Urinary bladder (tissue), 3 donors: ENCODE measurements at regions not wholly inside any gene's neighbourhood (a gene's known extent, or its start where the extent isn't known, plus 50 kb on each side); places are given as distances from the start of the nearest gene placed in this dataset.
"Not testable (repeated sequence)": the region's sequence is repeated elsewhere in the genome, so short reads cannot be mapped to it uniquely, and the experiment has no call there.

ENCODE experiments used
- DNase-seq: peaks from one replicate; pipeline ENCODE4 v3.0.0-alpha.2; 2015; ENCODE audit errors: extremely low spot score
- H3K27ac ChIP-seq: one replicate; pipeline ENCODE4 v1.5.1; 2013; ENCODE audit warnings: low read depth, mild to moderate bottlenecking, moderate library complexity
- H3K36me3 ChIP-seq: one replicate; pipeline ENCODE4 v1.6.1; 2013; ENCODE audit warnings: mild to moderate bottlenecking, moderate library complexity; ENCODE audit not compliant: insufficient read depth
- H3K4me1 ChIP-seq: one replicate; pipeline ENCODE4 v1.6.1; 2013; ENCODE audit warnings: mild to moderate bottlenecking, moderate library complexity; ENCODE audit not compliant: insufficient read depth
- H3K4me3 ChIP-seq: one replicate; pipeline ENCODE4 v1.5.1; 2013; ENCODE audit warnings: low read depth, low read length
- WGBS: extraction: QIAGEN DNeasy Blood & Tissue Kit; methylation state at CpG from one replicate; pipeline ENCODE4 v1.1.7; 2013; 5-methylcytosine and 5-hydroxymethylcytosine counted together
- donor health status: healthy with polysubstance abuse.
- donor health status: healthy.

DNA sequence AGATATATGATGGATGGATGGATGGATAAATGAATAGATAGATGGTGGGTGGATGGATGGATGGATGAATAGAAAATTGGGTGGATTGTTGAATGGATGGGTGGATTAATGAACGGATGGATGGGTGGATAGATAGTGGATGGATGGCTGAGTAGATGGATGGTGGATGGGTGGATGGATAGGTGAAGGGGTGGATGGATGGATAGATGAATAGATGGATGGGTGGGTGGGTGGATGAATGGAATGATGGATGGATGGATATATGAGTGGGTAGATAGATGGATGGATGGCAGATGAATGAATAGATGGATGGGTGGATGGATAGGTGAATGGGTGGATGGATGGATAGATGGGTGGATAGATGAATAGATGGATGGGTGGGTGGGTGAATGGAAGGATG is 80.7 kb upstream of the NEDD9 start:
- DNase-seq = no peak
- H3K4me3 ChIP-seq = no peak overlapping the region
- WGBS = 94% methylated on average over 1 of the region's 1 CpG
- H3K4me1 ChIP-seq = peaks cover 1% of the 10 kb centered on the region
- no peaks in the 10 kb centered on the region for H3K36me3 ChIP-seq
- no peak overlapping the region for H3K27ac ChIP-seq

DNA sequence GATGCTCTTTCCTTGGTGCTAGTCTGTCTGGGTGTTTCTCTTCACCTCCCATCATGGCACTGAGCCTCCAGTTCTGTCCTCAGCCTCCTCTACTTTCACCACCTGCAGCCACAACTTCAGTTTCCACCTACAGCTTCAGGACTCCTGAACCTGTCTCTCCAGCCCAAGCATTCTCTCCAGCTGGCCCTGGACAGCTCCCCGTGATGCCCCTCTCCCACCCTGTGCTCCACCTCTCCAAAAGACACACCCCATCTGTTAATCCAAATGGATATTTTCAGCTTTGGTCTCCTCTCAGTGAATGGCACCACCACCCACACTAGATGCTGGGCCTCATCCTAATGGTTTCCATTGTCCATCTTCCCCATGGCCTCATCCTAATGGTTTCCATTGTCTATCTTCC is 79.5 kb upstream of the NEDD9 start:
- WGBS = 94% methylated on average over 1 of the region's 1 CpG

DNA sequence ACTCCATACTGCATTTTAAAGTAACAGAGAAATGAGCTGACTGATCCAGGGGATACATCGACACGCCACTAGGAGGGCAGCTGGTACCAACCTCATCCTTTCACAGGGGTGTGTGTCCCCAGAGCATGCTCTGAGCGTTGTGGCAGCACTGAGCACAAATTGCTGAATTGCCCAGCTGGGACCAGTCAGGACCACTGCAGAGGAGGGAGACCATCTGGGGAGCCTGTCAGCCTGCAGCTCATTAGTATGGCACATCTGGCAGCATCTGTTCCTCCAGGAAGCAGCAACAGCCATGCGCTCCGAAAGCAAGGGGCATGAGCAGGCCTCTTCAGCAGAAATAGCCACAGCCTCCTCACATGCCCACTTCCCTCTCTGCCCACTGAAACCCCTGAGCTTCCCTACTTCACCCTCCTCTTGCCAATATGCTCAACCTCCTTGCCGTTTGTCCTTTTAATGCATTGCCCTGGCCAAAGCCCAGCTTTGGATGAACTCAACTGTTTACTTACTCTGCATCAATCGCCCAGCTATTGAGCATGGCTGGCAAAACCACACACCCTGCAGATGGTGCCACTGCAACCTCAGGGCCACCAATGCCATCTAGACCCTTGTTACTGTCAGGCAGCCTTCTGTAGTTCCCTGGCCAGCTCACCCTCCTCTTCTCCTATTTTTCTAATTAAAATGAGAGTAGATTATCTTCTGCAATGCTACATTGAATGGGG is 77.6 kb upstream of the NEDD9 start:
- 62% methylated on average over 7 of the region's 7 CpGs for WGBS
- Histone ChIP-seq H3K4me3 (no peak overlapping the region), H3K36me3 (no peaks in the 10 kb centered on the region), H3K4me1 (no peaks in the 10 kb centered on the region), H3K27ac (no peak overlapping the region)
- DNase-seq = no peak

More for the DNA sequence above, 79.5 kb upstream of the NEDD9 start:
- no peaks in the 10 kb centered on the region for H3K4me1 ChIP-seq
- no peaks in the 10 kb centered on the region for H3K36me3 ChIP-seq
- no peak for DNase-seq
- no peak overlapping the region for H3K27ac ChIP-seq
- no peak overlapping the region for H3K4me3 ChIP-seq

DNA sequence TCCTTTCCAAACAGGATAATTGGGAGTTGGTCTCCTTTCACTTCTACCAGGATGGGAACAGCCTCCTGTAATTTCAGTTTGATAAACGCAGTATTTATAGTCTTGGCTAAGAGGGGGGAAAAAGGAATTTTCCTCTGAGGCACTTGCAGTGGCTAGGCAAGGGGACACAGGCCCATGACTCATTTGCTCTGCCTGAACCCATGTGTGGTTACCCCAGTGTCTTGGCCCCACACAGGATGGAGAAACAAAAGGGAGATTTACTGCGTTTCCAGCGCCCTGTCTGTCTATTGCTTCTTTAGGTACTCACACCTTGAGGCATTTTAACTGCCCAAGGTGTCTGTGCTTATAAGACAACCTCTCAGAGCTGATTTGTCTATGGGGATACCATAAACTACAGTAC is 74.8 kb upstream of the NEDD9 start:
- no peak overlapping the region for H3K27ac ChIP-seq
- 83% methylated on average over 3 of the region's 3 CpGs for WGBS
- DNase-seq = no peak
- H3K36me3 ChIP-seq = no peaks in the 10 kb centered on the region
- no peaks in the 10 kb centered on the region for H3K4me1 ChIP-seq
- no peak overlapping the region for H3K4me3 ChIP-seq

DNA sequence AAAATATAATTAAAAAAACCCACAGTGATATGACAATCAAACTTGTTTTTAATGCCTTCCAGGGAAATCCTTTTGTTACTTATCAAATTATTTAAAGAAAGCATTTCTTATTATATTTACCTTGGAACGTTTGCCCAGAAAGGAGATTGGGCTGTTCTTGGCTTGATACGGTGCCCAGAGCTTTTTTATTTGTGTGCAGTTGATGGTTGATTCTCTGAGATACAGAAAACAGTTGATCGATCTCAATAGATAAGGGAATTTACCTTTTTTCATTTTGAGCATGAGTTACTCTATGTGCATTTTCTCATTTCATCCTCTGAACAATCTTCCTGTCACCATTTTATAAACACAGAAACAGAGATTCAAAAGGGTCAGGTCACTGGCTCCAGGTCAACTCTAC is 72.5 kb upstream of the NEDD9 start:
- no peaks in the 10 kb centered on the region for H3K4me1 ChIP-seq
- no peak overlapping the region for H3K27ac ChIP-seq
- H3K4me3 ChIP-seq = no peak overlapping the region
- H3K36me3 ChIP-seq = no peaks in the 10 kb centered on the region
- 77% methylated on average over 3 of the region's 3 CpGs for whole genome bisulfite sequencing
- DNase-seq = no peak

DNA sequence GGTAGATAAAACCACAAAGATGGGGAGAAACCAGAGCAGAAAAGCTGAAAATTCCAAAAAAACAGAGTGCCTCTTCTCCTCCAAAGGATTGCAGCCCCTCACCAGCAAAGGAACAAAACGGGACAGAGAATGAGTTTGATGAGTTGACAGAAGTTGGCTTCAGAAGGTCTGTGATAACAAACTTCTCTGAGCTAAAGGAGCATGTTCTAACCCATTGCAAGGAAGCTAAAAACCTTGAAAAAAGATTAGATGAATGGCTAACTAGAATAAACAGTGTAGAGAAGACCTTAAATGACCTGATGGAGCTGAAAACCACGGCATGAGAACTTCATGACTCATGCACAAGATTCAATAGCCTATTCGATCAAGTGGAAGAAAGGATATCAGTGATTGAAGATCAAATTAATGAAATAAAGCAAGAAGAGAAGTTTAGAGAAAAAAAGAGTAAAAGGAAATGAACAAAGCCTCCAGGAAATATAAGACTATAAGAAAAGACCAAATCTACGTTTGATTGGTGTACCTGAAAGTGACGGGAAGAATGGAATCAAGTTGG is 67.5 kb upstream of the NEDD9 start:
- H3K4me3 ChIP-seq, H3K4me1 ChIP-seq, DNase-seq, H3K36me3 ChIP-seq, H3K27ac ChIP-seq: not testable (repeated sequence)
- 84% methylated on average over 5 of the region's 5 CpGs for WGBS

DNA sequence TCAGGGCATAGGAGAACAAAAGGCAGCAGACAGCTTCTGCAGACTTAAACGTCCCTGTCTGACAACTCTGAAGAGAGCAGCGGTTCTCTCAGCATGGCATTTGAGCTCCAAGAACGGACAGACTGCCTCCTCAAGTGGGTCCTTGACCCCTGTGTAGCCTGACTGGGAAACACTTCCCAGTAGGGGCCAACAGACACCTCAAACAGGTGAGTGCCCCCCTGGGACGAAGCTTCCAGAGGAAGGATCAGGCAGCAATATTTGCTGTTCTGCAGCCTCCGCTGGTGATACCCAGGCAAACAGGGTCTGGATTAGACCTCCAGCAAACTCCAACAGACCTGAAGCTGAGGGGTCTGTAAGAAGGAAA is 66.9 kb upstream of the NEDD9 start:
- H3K4me1 ChIP-seq, H3K36me3 ChIP-seq: not testable (repeated sequence)
- WGBS = 89% methylated on average over 5 of the region's 5 CpGs

DNA sequence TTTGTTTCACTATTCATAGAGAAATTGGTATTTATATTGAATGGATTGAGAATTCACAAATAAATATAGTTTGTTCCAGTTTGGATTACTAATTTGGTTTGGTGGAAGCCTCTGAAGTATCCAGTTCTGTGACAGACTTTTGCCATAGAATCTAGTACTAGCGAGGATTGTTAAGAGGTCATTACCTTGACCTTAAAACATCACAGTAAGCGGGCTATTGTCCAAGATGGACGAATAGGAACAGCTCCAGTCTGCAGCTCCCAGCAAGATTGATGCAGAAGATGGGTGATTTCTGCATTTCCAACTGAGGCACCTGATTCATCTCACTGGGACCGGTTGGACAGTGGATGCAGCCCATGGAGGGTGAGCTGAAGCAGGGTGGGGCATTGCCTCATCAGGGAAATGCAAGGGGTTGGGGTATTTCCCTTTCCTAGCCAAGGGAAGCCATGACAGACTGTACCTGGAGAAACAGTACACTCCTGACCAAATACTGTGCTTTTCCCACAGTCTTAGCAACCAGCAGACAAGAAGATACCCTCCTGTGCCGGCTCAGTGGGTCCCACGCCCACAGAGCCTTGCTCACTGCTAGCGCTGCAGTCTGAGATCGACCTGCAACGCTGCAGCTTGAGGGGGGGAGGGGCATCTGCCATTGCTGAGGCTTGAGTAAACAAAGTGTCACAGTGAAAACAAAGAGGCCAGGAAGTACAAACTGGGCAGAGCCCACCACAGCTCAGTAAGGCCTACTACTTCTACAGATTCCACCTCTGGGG is 66.4 kb upstream of the NEDD9 start:
- WGBS = 71% methylated on average over 9 of the region's 9 CpGs
- no peak overlapping the region for H3K27ac ChIP-seq
- no peaks in the 10 kb centered on the region for H3K4me1 ChIP-seq
- DNase-seq = no peak
- no peak overlapping the region for H3K4me3 ChIP-seq
- H3K36me3 ChIP-seq = no peaks in the 10 kb centered on the region

More for the DNA sequence above, 66.9 kb upstream of the NEDD9 start:
- not testable (repeated sequence) for H3K4me3 ChIP-seq, DNase-seq, H3K27ac ChIP-seq

DNA sequence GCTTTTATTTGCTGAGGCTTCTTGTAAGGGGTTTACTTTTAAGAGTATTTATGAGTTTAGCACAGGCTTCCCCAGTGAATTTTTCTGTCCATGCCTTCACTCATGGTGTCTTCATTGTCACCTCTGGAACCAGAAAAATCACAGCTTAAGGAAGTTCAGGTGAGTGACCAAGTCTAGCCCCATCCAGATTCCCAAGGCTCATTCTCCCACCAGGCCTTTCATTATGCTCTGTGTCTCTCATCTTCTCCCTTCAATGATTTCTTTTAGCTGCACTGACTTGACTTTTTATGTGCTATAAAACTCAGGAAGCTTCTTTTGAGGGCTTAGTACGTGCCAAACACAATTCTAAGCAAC is 64.9 kb upstream of the NEDD9 start:
- WGBS = 62% methylated on average over 1 of the region's 1 CpG
- DNase-seq = no peak
- H3K36me3 ChIP-seq = no peaks in the 10 kb centered on the region
- no peak overlapping the region for H3K4me3 ChIP-seq
- no peaks in the 10 kb centered on the region for H3K4me1 ChIP-seq
- no peak overlapping the region for H3K27ac ChIP-seq

DNA sequence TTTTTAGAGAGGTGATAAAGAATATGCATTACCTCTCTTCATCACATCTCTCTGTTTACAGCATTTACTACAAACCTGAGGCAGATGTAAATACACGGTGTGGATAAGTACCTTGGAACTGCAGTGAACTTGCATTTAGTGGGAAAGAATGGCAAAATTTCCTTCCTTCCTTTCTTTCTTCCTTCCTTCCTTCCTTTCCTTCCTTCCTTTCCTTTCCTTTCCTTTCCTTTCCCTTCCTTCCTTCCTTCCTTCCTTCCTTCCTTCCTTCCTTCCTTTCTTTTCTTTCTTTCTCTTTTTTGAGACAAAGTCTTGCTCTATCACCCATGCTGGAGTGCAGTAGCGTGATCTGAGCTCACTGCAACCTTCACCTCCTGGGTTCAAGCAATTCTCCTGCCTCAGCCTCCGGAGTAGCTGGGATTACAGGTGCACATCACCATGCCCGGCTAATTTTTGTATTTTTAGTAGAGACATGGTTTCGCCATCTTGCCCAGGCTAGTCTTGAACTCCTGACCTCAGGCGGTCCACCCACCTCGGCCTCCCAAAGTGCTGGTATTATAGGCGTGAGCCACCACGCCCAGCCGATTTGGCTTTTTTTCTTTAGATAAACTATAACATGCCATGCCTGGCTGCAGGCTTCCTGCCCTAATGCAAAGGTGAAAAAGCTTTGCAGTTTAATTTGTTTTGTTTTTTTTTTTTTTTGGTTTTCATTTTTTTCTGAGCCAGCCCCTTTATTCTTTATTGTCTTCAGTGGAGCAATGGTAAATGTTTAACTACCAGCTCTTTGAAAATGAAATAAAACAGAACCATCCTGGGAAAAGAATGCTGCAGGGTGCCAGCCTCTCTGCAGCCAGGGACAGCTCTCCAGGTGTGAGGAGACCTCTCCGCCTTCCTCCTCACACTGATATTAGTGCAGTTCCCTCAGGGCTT is 64.2 kb upstream of the NEDD9 start:
- 90% methylated on average over 11 of the region's 11 CpGs for WGBS

DNA sequence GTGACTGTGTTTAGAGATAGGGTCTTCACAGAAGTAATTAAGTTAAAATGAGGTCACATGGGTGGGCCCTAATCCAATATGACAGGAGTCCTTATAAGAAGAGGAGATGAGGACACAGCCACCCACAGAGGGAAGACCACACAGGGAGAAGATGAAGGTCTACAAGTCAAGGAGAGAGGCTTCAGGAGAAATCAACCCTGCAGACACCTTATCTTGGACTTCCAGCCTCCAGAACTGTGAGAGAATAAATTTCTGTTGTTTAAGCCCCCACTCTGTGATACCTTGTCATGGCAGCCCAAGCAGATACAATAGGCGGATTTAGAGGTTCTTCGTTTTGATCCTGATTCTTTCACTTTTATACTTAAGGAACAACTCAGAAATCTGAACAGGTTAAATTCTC is 63.5 kb upstream of the NEDD9 start:
- no peak for DNase-seq
- H3K36me3 ChIP-seq = no peaks in the 10 kb centered on the region
- no peaks in the 10 kb centered on the region for H3K4me1 ChIP-seq
- H3K4me3 ChIP-seq = no peak overlapping the region
- no peak overlapping the region for H3K27ac ChIP-seq
- 96% methylated on average over 2 of the region's 2 CpGs for WGBS

More for the DNA sequence above, 64.2 kb upstream of the NEDD9 start:
- no peak overlapping the region for H3K27ac ChIP-seq
- H3K4me1 ChIP-seq = no peaks in the 10 kb centered on the region
- no peak for DNase-seq
- H3K4me3 ChIP-seq = no peak overlapping the region
- H3K36me3 ChIP-seq = no peaks in the 10 kb centered on the region

DNA sequence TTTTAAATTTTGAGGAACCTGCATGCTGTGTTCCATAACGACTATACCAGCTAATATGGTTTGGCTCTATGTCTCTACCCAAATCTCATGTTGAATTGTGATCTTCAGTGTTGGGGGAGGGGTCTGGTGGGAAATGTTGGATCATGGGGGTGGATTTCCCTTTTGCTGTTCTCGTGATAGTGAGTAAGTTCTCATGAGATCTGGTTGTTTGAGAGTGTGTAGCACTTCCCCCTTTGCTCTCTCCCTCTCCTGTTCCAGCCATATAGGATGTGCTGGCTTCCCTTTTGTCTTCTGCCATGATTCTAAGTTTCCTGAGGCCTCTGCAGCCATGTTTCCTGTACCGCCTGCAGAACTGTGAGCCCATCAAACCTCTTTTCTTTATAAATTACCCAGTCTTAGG is 61.8 kb upstream of the NEDD9 start:
- 91% methylated on average over 3 of the region's 3 CpGs for WGBS
- DNase-seq = no peak
- H3K36me3 ChIP-seq = no peaks in the 10 kb centered on the region
- no peaks in the 10 kb centered on the region for H3K4me1 ChIP-seq
- H3K4me3 ChIP-seq = no peak overlapping the region
- H3K27ac ChIP-seq = no peak overlapping the region

DNA sequence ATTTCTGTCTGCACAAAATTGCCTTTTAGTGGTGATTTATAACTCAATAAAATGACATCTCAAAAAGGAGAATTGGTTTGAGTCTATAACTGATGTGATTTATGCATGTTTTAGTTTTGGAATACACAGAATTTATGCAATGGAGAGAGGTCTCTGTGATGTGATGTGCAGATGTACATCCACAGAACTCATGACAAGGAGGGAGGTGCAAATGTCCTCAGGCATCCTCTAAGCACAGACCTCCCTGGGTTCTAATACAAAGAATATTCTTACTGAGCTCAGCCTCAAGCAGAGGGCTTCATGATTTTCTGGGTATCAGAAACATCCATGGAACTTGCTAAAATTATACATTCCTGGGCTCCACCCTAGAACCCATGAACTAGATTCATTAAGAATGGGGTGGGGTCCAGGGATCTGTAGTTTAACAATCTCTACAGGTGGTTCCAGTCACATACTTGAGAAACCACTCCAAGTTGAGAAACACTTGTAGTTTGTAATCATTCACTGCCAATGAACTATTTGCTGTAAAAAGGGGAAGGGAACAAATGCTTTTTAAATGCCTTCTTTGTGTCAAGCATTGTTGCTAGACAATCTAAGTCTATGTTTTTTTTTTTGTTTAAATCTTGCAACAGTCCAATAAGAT is 60.2 kb upstream of the NEDD9 start:
- no peaks in the 10 kb centered on the region for H3K4me1 ChIP-seq
- H3K27ac ChIP-seq = no peak overlapping the region
- no peak for DNase-seq
- H3K36me3 ChIP-seq = no peaks in the 10 kb centered on the region
- no peak overlapping the region for H3K4me3 ChIP-seq
